Type B pancreatic cell (in vitro differentiated cells): ENCODE measurements at regions not wholly inside any gene's neighbourhood (a gene's known extent, or its start where the extent isn't known, plus 50 kb on each side); places are given as distances from the start of the nearest gene placed in this dataset.
A peak's percentile ranks its signal among the peaks of the same experiment; 100 is the strongest.

Source experiments
- DNase-seq: peaks from one replicate; pipeline ENCODE4 v3.0.0; 2021; ENCODE audit warnings: mixed read lengths; ENCODE audit not compliant: unreplicated experiment; ENCODE audit errors: extremely low spot score
- H3K27ac Mint-ChIP-seq: 2 replicates; pipeline ENCODE4 v1.8.0; 2021; ENCODE audit warnings: mild to moderate bottlenecking, mixed read lengths
- H3K27me3 Mint-ChIP-seq: 2 replicates; pipeline ENCODE4 v1.8.0; 2021; ENCODE audit warnings: mixed read lengths
- H3K36me3 Mint-ChIP-seq: 2 replicates; pipeline ENCODE4 v1.8.0; 2021; ENCODE audit warnings: mixed read lengths
- H3K4me1 Mint-ChIP-seq: one replicate; pipeline ENCODE4 v1.8.0; 2021; ENCODE audit warnings: mixed read lengths; ENCODE audit not compliant: unreplicated experiment
- H3K4me3 Mint-ChIP-seq: 2 replicates; pipeline ENCODE4 v1.8.0; 2021; ENCODE audit warnings: mild to moderate bottlenecking, mixed read lengths
- H3K9me3 Mint-ChIP-seq: 2 replicates; pipeline ENCODE4 v1.8.0; 2021; ENCODE audit warnings: mixed read lengths
- TF ChIP-seq, protein P1 (sequence below): fragments of 200-600 bp; sonication (generic); conservative IDR thresholded peaks from 2 replicates; pipeline ENCODE4 v1.5.0; 2021; ENCODE audit warnings: antibody characterized with exemption, mild to moderate bottlenecking

DNA sequence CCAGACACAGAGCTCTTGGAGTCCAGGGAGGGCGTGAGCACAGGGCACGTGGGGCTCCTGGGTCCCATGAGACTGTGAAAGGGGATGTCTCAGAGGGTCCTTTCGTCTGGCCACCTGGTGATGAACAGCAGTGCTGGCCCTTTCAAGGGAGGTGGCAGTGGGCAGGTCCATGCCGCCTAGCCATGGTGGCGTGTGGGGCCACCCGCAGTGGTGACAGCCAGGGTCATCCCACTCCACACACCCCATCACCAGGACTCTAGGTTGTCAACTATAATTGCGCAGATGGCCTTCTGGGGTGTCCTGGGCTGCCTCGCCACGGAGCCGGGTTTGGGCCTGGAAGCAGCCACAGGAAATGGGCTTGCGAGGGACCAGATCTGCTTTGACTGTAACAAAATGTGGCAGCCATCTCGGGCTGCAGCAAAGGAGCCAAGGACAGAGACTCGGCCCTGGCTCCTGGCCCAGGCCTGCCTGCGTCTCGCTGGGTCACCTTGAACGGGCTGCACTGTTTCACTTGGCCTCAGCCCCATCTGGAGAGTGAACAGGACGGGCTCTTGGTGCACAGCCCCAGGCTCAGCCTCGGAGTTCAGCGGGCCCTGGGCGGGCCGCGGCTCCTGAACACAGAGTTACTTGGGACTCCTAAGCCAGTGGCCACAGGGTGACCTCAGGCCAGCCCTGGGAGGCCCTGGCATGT is 1350.5 kb downstream of the BRD1 start:
- Mint-ChIP-seq H3K27ac (no peak overlapping the region), H3K4me3 (no peak overlapping the region), H3K36me3 (no peaks in the 10 kb centered on the region), H3K27me3 (no peaks in the 10 kb centered on the region), H3K4me1 (no peaks in the 10 kb centered on the region), H3K9me3 (no peaks in the 10 kb centered on the region)
- peak; percentile 56 for DNase-seq
- TF ChIP-seq, protein P1, sequence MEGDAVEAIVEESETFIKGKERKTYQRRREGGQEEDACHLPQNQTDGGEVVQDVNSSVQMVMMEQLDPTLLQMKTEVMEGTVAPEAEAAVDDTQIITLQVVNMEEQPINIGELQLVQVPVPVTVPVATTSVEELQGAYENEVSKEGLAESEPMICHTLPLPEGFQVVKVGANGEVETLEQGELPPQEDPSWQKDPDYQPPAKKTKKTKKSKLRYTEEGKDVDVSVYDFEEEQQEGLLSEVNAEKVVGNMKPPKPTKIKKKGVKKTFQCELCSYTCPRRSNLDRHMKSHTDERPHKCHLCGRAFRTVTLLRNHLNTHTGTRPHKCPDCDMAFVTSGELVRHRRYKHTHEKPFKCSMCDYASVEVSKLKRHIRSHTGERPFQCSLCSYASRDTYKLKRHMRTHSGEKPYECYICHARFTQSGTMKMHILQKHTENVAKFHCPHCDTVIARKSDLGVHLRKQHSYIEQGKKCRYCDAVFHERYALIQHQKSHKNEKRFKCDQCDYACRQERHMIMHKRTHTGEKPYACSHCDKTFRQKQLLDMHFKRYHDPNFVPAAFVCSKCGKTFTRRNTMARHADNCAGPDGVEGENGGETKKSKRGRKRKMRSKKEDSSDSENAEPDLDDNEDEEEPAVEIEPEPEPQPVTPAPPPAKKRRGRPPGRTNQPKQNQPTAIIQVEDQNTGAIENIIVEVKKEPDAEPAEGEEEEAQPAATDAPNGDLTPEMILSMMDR = no peak

DNA sequence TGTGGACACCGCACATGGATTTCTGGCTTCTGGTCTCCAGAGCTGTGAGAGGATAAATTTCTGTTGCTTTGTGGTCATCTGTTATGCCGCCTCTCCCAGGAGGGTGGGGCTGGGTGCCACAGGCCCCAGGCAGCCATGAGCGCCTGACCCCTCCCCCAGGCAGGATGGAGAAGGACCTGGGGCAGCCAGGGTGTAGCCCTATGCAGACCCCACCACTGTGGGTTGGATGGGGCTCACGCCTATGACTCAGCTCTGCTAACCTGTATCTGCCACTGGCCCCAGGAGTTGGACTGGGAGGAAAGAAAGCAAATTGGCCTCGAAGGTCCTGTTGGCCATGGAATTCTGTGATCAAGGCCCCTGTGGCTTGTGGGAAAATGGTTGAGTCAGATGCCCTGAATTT is 1351.1 kb downstream of the BRD1 start:
- Mint-ChIP-seq H3K27ac (no peak overlapping the region), H3K4me3 (no peak overlapping the region), H3K36me3 (no peaks in the 10 kb centered on the region), H3K4me1 (no peaks in the 10 kb centered on the region), H3K27me3 (no peaks in the 10 kb centered on the region), H3K9me3 (no peaks in the 10 kb centered on the region)
- DNase-seq = peak; percentile 55
- TF ChIP-seq, protein P1 = no peak

DNA sequence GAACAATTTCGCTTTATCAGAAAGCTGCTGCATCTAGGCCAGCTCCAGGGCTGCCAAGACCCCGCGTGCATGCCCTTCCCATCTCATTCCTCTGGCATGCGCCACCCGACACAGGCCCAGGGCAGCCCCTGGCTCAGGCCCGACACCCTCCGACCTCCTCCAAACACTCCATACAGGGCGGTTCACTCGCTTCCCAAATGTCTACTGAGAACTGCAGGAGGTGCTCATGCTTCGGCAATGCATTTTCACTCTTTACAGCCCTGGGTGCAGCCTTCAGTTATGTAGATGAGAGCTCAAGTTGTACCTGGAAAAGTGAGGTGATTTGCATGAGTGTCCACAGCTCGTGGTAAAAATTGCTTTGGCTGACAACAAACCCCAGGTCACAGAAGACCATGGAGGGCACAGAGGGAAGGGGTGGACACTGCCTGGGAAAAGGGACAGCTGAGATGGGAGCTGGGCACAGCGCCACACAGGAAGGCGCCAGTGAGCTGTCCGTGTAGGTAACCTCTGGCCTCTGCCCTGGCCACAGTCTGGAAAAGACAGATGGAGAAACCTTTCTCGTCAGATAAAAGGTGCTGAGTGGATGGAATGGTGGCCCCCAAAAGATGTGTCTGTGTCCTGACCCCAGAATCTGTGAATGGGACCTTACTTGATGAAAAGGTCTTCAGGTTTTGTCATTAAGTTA is 1351.9 kb downstream of the BRD1 start:
- H3K4me3 Mint-ChIP-seq = no peak overlapping the region
- no peak overlapping the region for H3K27ac Mint-ChIP-seq
- H3K9me3 Mint-ChIP-seq = no peaks in the 10 kb centered on the region
- no peaks in the 10 kb centered on the region for H3K36me3 Mint-ChIP-seq
- no peaks in the 10 kb centered on the region for H3K4me1 Mint-ChIP-seq
- peak; percentile 25 for DNase-seq
- TF ChIP-seq, protein P1 = no peak
- H3K27me3 Mint-ChIP-seq = no peaks in the 10 kb centered on the region

DNA sequence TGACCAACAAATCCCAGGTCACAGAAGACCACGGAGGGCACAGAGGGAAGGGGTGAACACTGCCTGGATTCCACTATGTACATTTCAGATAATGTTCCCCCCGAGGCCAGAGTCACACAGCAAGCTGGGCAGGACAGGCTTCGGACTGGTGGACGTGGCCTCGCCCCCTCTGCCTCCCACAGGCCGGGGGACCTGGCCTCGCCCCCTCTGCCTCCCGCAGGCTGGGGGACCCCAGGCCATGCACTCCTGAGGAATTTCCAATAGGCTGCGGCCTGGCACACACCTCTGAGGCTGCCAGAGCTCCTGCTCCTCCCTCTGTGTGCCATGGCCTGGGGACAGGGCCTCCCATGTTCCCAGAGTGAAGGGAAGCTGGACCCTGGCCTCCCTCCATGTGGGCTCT is 1352.8 kb downstream of the BRD1 start:
- DNase-seq = no peak
- TF ChIP-seq, protein P1 = no peak
- Mint-ChIP-seq H3K27ac (no peak overlapping the region), H3K4me1 (no peaks in the 10 kb centered on the region), H3K36me3 (no peaks in the 10 kb centered on the region), H3K4me3 (no peak overlapping the region), H3K27me3 (no peaks in the 10 kb centered on the region), H3K9me3 (no peaks in the 10 kb centered on the region)

DNA sequence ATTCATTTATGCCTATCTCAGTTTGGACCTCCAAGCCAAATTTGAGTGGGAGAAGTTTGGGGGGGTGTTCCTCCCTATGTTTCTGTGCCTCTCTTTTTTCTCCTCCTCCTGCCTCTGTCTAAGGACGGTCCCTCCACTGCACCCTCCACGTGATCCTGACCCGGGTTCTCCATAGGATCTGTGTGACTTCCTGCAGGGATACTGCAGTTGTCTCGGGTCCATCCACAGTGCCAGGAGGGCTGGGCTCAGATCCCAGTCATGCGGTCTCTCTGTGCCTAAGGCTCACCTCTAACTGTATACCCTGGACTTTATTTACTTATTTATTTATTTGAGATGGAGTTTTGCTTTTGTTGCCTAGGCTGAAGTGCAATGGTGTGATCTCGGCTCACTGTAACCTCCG is 1354.5 kb downstream of the BRD1 start:
- no peaks in the 10 kb centered on the region for H3K9me3 Mint-ChIP-seq
- no peaks in the 10 kb centered on the region for H3K27me3 Mint-ChIP-seq
- TF ChIP-seq, protein P1 = no peak
- no peak overlapping the region for H3K4me3 Mint-ChIP-seq
- DNase-seq = no peak
- no peak overlapping the region for H3K27ac Mint-ChIP-seq
- H3K36me3 Mint-ChIP-seq = no peaks in the 10 kb centered on the region
- no peaks in the 10 kb centered on the region for H3K4me1 Mint-ChIP-seq
